Endometrium (tissue), 2 donors: ENCODE measurements at regions not wholly inside any gene's neighbourhood (a gene's known extent, or its start where the extent isn't known, plus 50 kb on each side); places are given as distances from the start of the nearest gene placed in this dataset.
A peak's percentile ranks its signal among the peaks of the same experiment; 100 is the strongest.
"Not testable (repeated sequence)": the region's sequence is repeated elsewhere in the genome, so short reads cannot be mapped to it uniquely, and the experiment has no call there.

ENCODE experiments used
- FAIRE-seq: peaks from 2 replicates; lab custom pipeline; 2012; peaks lifted over from hg19 to GRCh38; lab: Jason Lieb, UNC
- donor health status: control.
- donor health status: control.

- no peak for FAIRE-seq
Observed at GRCh38 chr21:20800106-20800505, 198.1 kb upstream of the NCAM2 start.

- no peak for FAIRE-seq
Observed at GRCh38 chr21:20802201-20802600, 196.0 kb upstream of the NCAM2 start.

- FAIRE-seq = no peak
Observed at GRCh38 chr21:20802631-20803260, 195.5 kb upstream of the NCAM2 start.

GRCh38 chr21:20811702-20812101 is 186.5 kb upstream of the NCAM2 start:
- no peak for FAIRE-seq

GRCh38 chr21:20814090-20814489 is 184.1 kb upstream of the NCAM2 start:
- FAIRE-seq = no peak

GRCh38 chr21:20822666-20823065 is 175.5 kb upstream of the NCAM2 start:
- FAIRE-seq = no peak

GRCh38 chr21:20852866-20853265 is 145.3 kb upstream of the NCAM2 start:
- FAIRE-seq = no peak

GRCh38 chr21:20856926-20857325 is 141.3 kb upstream of the NCAM2 start:
- no peak for FAIRE-seq

- no peak for FAIRE-seq
Observed at GRCh38 chr21:20874202-20874601, 124.0 kb upstream of the NCAM2 start.

GRCh38 chr21:20875742-20876141 is 122.5 kb upstream of the NCAM2 start:
- no peak for FAIRE-seq

GRCh38 chr21:20877976-20878375 is 120.2 kb upstream of the NCAM2 start:
- no peak for FAIRE-seq

GRCh38 chr21:20882462-20883407 is 115.5 kb upstream of the NCAM2 start:
- peak; percentile 59 for FAIRE-seq

- FAIRE-seq = no peak
Observed at GRCh38 chr21:20883408-20883800, 114.8 kb upstream of the NCAM2 start.

GRCh38 chr21:20902511-20902910 is 95.7 kb upstream of the NCAM2 start:
- FAIRE-seq = no peak

GRCh38 chr21:20902998-20903397 is 95.2 kb upstream of the NCAM2 start:
- FAIRE-seq = no peak

GRCh38 chr21:20927555-20927954 is 70.7 kb upstream of the NCAM2 start:
- not testable (repeated sequence) for FAIRE-seq

GRCh38 chr21:20942523-20942922 is 55.7 kb upstream of the NCAM2 start:
- FAIRE-seq = no peak

GRCh38 chr21:20943561-20943997 is 54.6 kb upstream of the NCAM2 start:
- FAIRE-seq = no peak

- FAIRE-seq = no peak
Observed at GRCh38 chr21:20944139-20944538, 54.1 kb upstream of the NCAM2 start.

- FAIRE-seq = no peak
Observed at GRCh38 chr21:20946701-20947100, 51.5 kb upstream of the NCAM2 start.
